OCI-LY7 (cell line): ENCODE measurements at regions not wholly inside any gene's neighbourhood (a gene's known extent, or its start where the extent isn't known, plus 50 kb on each side); places are given as distances from the start of the nearest gene placed in this dataset.

Source experiments
- BruUV-seq: library from RNA; stranded (reverse); fragments of 400-500 nt; replicated peaks from 2 replicates; lab custom pipeline; 2021; lab: Mats Ljungman, UMichigan
- CTCF ChIA-PET: fragments of 300-600 bp; sonication (Branson Sonifier 250); formaldehyde crosslinking; loops from one replicate; lab custom pipeline; 2022; ENCODE audit warnings: antibody characterized with exemption; ENCODE audit not compliant: unreplicated experiment; lab: Charles Lee
- POLR2A ChIA-PET: fragments of 300-600 bp; sonication (Branson Sonifier 250); formaldehyde crosslinking; loops from one replicate; lab custom pipeline; 2022; ENCODE audit warnings: antibody characterized with exemption; lab: Charles Lee
- DNase-seq: peaks from one replicate; pipeline ENCODE4 v3.0.0-alpha.2; 2015; ENCODE audit warnings: low spot score
- H2AFZ ChIP-seq: fragments of 200-600 bp; sonication (generic), shearing (Covaris generic); 2 replicates; pipeline ENCODE4 v1.6.1; 2014; ENCODE audit warnings: mild to moderate bottlenecking, antibody characterized with exemption, low read length, moderate library complexity
- H3K27ac ChIP-seq: fragments of 200-600 bp; sonication (generic); 2 replicates; pipeline ENCODE4 v1.5.1; 2014; ENCODE audit warnings: mixed run types, low read depth, mild to moderate bottlenecking, moderate library complexity, low read length, inconsistent platforms; ENCODE audit not compliant: poor library complexity, severe bottlenecking
- H3K36me3 ChIP-seq: fragments of 200-600 bp; sonication (generic); 2 replicates; pipeline ENCODE4 v1.6.1; 2014; ENCODE audit warnings: mild to moderate bottlenecking, antibody characterized with exemption, low read length, moderate library complexity, mixed read lengths; ENCODE audit not compliant: insufficient read depth
- H3K4me1 ChIP-seq: fragments of 200-600 bp; sonication (generic); 2 replicates; pipeline ENCODE4 v1.5.1; 2014; ENCODE audit warnings: mild to moderate bottlenecking, low read length; ENCODE audit not compliant: insufficient read depth, poor library complexity, severe bottlenecking
- H3K4me2 ChIP-seq: fragments of 200-600 bp; sonication (generic); 2 replicates; pipeline ENCODE4 v1.6.1; 2014; ENCODE audit warnings: mild to moderate bottlenecking, low read length
- H3K4me3 ChIP-seq: fragments of 200-600 bp; sonication (generic); 2 replicates; pipeline ENCODE4 v1.5.1; 2014; ENCODE audit warnings: mild to moderate bottlenecking, low read depth, low read length; ENCODE audit not compliant: poor library complexity, severe bottlenecking
- H3K79me2 ChIP-seq: fragments of 200-600 bp; sonication (generic); 2 replicates; pipeline ENCODE4 v1.6.1; 2016; ENCODE audit warnings: low read depth, mild to moderate bottlenecking, low read length, moderate library complexity, mixed read lengths; ENCODE audit not compliant: insufficient read depth
- H3K9me2 ChIP-seq: fragments of 200-600 bp; sonication (generic); 2 replicates; pipeline ENCODE4 v1.6.1; 2016; ENCODE audit warnings: mild to moderate bottlenecking, low read length, mixed read lengths; ENCODE audit not compliant: insufficient read depth
- H3K9me3 ChIP-seq: fragments of 200-600 bp; sonication (generic); 2 replicates; pipeline ENCODE4 v1.6.1; 2014; ENCODE audit warnings: mild to moderate bottlenecking, mixed run types, low read length, mixed read lengths
- H4K20me1 ChIP-seq: fragments of 200-600 bp; sonication (generic); 2 replicates; pipeline ENCODE4 v1.6.1; 2014; ENCODE audit warnings: mild to moderate bottlenecking, antibody characterized with exemption, low read length, moderate library complexity, mixed read lengths; ENCODE audit not compliant: insufficient read depth
- EZH2phosphoT487 ChIP-seq: fragments of 200-600 bp; sonication (generic); IDR thresholded peaks from 2 replicates; pipeline ENCODE4 v1.6.1; 2018; ENCODE audit warnings: low read depth, borderline replicate concordance, mild to moderate bottlenecking, mixed run types, antibody characterized with exemption, low read length, moderate library complexity, mixed read lengths
- intact Hi-C: fragments of 100-400 bp; cut with micrococcal nuclease; formaldehyde crosslinking; loops from one replicate; pipeline ENCODE4 v1.10.0; 2022; ENCODE audit not compliant: unreplicated experiment
- TF ChIP-seq, protein P1 (sequence below): fragments of 200-600 bp; sonication (generic); conservative IDR thresholded peaks from 2 replicates; pipeline ENCODE4 v1.5.1; 2014; ENCODE audit warnings: mild to moderate bottlenecking, antibody characterized with exemption, low read length, moderate library complexity, mixed read lengths

DNA sequence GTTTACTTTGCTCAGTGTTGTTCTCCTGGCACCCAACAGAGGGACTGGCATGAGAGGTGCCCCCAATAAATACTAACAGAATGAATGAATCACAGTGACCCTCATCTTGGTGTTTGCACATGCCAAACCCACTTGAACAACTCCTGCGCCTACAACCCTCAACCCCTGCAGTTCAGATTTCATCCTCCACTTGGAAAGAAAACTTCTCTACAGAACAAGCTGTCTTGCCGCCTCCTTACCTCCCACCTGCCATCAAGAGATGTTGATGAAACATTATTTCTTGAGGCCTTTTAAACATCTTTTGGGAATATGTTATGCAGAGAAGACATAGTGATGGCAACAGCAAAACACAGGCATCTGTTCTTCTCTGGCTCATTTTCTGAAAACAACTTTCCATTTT, 216.0 kb upstream of the SH3BP4 start:
- ChIA-PET CTCF (no interaction called here), POLR2A (no interaction called here)
- H3K4me2 ChIP-seq, result no peak overlapping the region
- H3K27ac ChIP-seq, result no peak overlapping the region
- H3K36me3 ChIP-seq, result no peaks in the 10 kb centered on the region
- no peak for TF ChIP-seq EZH2phosphoT487
- TF ChIP-seq, protein P1, sequence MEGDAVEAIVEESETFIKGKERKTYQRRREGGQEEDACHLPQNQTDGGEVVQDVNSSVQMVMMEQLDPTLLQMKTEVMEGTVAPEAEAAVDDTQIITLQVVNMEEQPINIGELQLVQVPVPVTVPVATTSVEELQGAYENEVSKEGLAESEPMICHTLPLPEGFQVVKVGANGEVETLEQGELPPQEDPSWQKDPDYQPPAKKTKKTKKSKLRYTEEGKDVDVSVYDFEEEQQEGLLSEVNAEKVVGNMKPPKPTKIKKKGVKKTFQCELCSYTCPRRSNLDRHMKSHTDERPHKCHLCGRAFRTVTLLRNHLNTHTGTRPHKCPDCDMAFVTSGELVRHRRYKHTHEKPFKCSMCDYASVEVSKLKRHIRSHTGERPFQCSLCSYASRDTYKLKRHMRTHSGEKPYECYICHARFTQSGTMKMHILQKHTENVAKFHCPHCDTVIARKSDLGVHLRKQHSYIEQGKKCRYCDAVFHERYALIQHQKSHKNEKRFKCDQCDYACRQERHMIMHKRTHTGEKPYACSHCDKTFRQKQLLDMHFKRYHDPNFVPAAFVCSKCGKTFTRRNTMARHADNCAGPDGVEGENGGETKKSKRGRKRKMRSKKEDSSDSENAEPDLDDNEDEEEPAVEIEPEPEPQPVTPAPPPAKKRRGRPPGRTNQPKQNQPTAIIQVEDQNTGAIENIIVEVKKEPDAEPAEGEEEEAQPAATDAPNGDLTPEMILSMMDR, result no peak
- no peaks in the 10 kb centered on the region for H3K9me3 ChIP-seq
- no peaks in the 10 kb centered on the region for H3K4me1 ChIP-seq
- intact Hi-C loops, result no loop called here
- no peak overlapping the region for H2AFZ ChIP-seq
- H4K20me1 ChIP-seq, result no peaks in the 10 kb centered on the region
- no TSS peak for BruUV-seq
- no peak for DNase-seq
- H3K4me3 ChIP-seq, result no peak overlapping the region
- no peaks in the 10 kb centered on the region for H3K79me2 ChIP-seq
- H3K9me2 ChIP-seq, result no peaks in the 10 kb centered on the region

DNA sequence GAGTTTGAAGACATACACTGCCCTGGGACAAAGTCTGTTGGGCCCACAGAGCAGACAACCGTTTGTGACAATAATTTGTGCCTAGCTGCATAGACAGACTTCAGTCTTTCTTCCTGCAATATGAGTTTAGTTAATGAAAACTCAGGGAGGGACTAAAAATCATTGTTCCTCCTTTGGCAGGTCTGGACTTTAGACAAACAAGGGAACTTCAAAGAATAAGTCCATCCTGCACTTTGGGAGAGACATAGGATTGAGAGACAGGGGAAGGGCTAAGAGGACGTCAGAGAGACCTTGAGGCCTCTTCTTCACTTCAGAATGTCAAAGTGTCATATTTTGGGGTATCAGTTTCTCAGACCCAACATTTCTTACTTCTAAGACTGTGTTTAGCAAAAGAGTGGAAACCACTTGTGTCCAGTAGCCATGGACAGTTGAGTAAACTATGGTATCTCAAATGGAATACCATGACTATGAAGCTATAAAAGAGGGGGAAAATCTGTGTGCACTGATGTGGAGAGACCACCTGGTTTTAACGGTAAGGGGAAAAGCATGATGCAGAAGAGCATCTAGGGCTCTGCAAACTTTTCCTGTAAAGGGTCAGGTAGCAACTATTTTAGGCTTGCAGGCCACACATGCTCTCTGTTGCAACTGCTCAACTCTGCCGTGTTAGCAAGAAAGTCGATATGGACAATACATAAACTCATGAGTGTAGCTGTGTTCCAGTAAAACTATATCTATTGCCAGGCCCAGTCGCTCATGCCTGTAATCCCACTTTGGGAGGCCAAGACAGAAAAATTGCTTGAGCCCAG, 217.8 kb upstream of the SH3BP4 start:
- Histone ChIP-seq H4K20me1 (no peaks in the 10 kb centered on the region), H3K79me2 (no peaks in the 10 kb centered on the region), H2AFZ (no peak overlapping the region), H3K4me3 (no peak overlapping the region), H3K9me2 (no peaks in the 10 kb centered on the region), H3K36me3 (no peaks in the 10 kb centered on the region), H3K4me1 (no peaks in the 10 kb centered on the region), H3K9me3 (no peaks in the 10 kb centered on the region), H3K27ac (no peak overlapping the region), H3K4me2 (no peak overlapping the region)
- CTCF ChIA-PET, result no interaction called here
- no peak for DNase-seq
- BruUV-seq, result no TSS peak
- TF ChIP-seq EZH2phosphoT487, result no peak
- intact Hi-C loops, result no loop called here
- POLR2A ChIA-PET, result no interaction called here

- Histone ChIP-seq H3K9me3 (no peaks in the 10 kb centered on the region), H2AFZ (no peak overlapping the region), H4K20me1 (no peaks in the 10 kb centered on the region), H3K4me1 (no peaks in the 10 kb centered on the region), H3K4me2 (no peak overlapping the region), H3K4me3 (no peak overlapping the region), H3K9me2 (no peaks in the 10 kb centered on the region), H3K27ac (no peak overlapping the region), H3K79me2 (no peaks in the 10 kb centered on the region), H3K36me3 (no peaks in the 10 kb centered on the region)
- ChIA-PET POLR2A (no interaction called here), CTCF (no interaction called here)
- TF ChIP-seq, protein P1, result no peak
- TF ChIP-seq EZH2phosphoT487, result no peak
- no TSS peak for BruUV-seq
- intact Hi-C loops, result no loop called here
- DNase-seq, result no peak
These were observed 218.7 kb upstream of the SH3BP4 start for GRCh38 chr2:234733093-234733489.
